ENCODE measurements at regions not wholly inside any gene's neighbourhood (a gene's known extent, or its start where the extent isn't known, plus 50 kb on each side); places are given as distances from the start of the nearest gene placed in this dataset.

GRCh38 chr1:55316502-55316901 is 101.3 kb upstream of the USP24 start:
- TF ChIP-seq POLR2A (IDR thresholded peaks at IDR 0.05), result no peak
- no peak for TF ChIP-seq CTCF (IDR thresholded peaks at IDR 0.05)
- no peak for TF ChIP-seq POLR2AphosphoS5 (IDR thresholded peaks at IDR 0.05)
- TF ChIP-seq EP300 (IDR thresholded peaks at IDR 0.05), result no peak

All from suprapubic skin (tissue), 4 donors.